HG03460 (cell line): ENCODE measurements at regions not wholly inside any gene's neighbourhood (a gene's known extent, or its start where the extent isn't known, plus 50 kb on each side); places are given as distances from the start of the nearest gene placed in this dataset.
"Not testable (repeated sequence)": the region's sequence is repeated elsewhere in the genome, so short reads cannot be mapped to it uniquely, and the experiment has no call there.

Source experiments
- ATAC-seq: cut with Tn5 transposase; IDR thresholded peaks from one replicate; pipeline ENCODE4 v1.9.1; 2021; ENCODE audit not compliant: unreplicated experiment

- no peak for ATAC-seq
Observed at GRCh38 chr1:102178480-102178879, 181.8 kb upstream of the OLFM3 start.

DNA sequence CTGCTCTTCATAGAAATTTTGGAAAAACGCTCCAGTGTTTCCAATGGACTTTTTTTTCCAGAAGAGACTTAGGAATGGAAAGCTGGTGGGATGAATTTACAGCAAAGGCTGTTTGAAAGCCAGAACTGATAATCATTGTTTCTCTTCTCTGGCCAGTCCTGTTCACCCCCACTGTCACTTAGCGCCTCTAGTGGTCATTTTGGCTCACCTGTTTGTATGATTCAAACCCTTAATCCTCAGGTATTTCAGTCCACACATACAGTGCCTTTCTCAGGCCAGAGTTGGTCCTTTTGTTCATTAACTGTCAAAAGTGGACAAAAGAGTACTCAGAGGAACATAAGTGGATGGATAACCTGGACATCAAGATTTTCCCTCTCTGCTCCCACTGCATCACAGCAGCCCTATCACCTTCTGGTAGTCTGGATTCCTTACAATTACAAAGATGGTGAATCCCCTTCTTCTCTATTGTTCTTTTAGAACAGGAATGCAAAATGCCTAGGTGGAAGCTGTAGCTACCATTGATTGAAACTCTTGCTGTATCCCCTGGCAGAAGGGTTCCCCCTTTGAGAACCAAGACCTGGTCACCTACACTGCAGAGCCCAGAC, 177.6 kb upstream of the OLFM3 start:
- peak; percentile 91 for ATAC-seq

DNA sequence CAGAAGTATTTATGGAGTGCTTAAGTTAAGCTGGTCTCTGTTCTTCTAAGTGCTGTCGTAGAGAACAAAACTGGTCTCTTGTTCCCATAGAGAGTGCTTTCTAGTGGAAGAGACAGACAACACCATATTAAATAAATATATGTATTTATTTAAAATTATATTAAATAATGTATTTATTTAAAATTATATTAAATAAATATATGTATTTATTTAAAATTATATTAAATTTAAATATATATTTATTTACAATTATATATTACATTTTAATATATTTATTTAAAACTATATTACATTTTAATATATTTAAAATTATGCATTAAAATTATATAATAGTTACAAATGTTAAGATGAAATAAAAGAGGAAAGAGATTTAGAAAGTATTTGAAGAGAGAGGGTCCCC, 175.5 kb upstream of the OLFM3 start:
- ATAC-seq: no peak

GRCh38 chr1:102163799-102164198, 167.1 kb upstream of the OLFM3 start:
- ATAC-seq: no peak

DNA sequence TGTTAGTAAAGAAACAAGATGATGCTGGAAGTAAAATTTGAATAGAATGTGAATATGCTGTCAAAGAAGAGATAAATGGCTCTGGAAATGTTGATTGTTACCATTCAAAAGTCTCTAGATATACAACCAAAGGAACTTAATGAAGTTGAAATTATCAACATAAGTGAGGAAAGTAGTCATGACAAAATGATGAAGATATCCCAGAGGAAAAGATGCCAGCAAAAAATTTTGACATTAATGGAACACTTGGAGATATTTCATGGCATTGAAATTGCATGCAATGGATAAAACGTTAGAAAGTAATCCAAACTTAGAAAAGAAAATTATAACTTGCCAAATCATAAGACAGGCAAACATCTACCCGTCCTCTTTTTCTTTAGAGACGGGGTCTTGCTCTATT, 154.5 kb upstream of the OLFM3 start:
- no peak for ATAC-seq

- ATAC-seq: no peak
Observed at GRCh38 chr1:102120910-102121309, 124.2 kb upstream of the OLFM3 start.

DNA sequence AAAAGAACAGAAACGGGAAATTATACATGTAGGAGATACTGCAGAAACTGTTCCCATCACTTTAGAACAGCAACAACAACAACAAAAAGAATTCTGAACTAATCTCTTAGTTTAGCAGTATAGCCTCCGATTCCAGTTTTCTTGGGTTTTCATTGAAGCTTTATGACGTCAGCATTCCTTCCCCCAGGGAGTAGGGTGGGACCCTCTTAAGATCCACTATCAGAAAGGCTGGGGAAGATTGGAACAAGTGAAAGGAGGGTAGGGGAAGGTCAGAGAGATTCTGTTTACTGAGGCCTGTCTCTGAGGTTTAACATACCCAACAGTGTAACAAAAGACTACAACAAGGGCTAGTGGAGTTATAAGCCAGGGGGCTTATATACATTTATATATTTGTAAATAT, 121.4 kb upstream of the OLFM3 start:
- no peak for ATAC-seq

DNA sequence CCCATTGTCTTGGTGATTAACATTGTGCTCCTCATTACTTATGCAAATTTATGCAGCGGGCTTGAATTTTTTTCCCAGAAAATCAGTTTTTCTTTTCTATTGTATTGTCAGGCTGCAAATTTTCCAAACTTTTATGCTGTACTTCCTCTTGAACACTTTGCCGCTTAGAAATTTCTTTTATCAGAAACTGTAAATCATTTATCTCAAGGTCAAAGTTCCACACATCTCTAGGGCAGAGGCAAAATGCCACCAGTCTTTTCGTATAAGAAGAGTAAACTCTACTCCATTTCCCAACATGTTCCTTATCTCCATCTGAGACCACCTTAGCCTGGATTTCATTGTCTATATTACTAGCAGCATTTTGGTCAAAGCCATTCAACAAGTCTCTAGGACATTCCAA, 113.9 kb upstream of the OLFM3 start:
- no peak for ATAC-seq

DNA sequence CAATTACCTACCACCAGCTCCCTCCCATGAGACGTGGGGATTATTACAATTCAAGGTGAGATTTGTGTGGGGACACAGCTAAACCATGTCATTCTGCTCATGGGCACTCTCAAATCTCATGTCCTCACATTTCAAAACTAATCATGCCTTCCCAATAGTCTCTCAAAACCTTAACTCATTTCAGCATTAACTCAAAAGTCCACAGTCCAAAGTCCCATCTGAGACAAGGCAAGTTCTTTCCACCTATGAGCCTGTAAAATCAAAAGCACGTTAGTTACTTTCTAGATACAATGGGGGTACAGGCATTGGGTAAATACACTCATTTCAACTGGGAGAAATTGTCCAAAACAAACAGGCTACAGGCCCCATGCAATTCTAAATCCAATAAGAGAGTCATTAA, 112.8 kb upstream of the OLFM3 start:
- ATAC-seq: not testable (repeated sequence)

GRCh38 chr1:102107441-102107840, 110.7 kb upstream of the OLFM3 start:
- no peak for ATAC-seq

GRCh38 chr1:102105931-102106550, 109.3 kb upstream of the OLFM3 start:
- ATAC-seq: no peak

GRCh38 chr1:102103646-102104045, 106.9 kb upstream of the OLFM3 start:
- no peak for ATAC-seq

- ATAC-seq: no peak
Observed at GRCh38 chr1:102102276-102102780, 105.6 kb upstream of the OLFM3 start.

- no peak for ATAC-seq
Observed at GRCh38 chr1:102100666-102101065, 103.9 kb upstream of the OLFM3 start.

GRCh38 chr1:102099916-102100315, 103.2 kb upstream of the OLFM3 start:
- no peak for ATAC-seq

- no peak for ATAC-seq
Observed at GRCh38 chr1:102098536-102098935, 101.8 kb upstream of the OLFM3 start.

- ATAC-seq: no peak
Observed at GRCh38 chr1:102098081-102098480, 101.4 kb upstream of the OLFM3 start.

DNA sequence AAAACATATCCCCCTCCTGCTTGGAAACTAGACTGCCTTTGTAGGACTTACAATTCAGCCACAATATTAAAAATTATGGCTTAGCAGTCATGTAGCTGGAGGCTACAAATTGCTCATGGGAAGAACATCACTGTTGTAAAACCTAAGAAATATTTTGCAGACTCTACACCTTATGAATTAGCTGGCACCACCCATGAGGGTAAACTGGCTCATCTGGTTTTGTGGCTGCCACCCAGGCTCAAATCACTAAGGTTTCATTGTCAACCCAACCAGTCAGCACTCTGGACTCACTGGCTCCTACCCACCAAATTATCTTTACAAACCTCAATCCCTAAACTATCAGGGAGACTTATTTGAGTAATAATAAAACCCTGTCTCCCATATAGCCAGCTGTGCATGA, 100.7 kb upstream of the OLFM3 start:
- ATAC-seq: no peak

GRCh38 chr1:102096162-102096561, 99.4 kb upstream of the OLFM3 start:
- no peak for ATAC-seq

DNA sequence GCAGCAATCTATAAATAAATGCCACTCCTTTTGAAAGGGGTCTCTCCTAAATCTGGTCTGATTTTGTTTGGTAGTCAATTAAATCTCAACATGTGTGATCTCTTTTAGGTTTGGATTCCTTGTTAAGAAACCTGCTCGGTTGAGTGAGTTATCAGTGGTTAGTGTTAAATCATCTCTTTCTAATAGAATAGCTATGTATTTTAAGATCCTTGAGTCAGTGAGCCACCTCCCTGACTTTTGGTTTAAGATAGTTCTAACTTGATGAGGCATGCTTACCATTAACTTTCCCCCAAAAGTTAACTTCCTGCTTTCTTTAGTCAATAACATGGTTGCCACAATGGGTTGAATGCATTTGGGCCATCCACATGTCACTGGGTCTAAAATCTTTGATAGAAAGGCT, 93.1 kb upstream of the OLFM3 start:
- ATAC-seq: no peak

GRCh38 chr1:102085896-102086295, 89.2 kb upstream of the OLFM3 start:
- no peak for ATAC-seq

DNA sequence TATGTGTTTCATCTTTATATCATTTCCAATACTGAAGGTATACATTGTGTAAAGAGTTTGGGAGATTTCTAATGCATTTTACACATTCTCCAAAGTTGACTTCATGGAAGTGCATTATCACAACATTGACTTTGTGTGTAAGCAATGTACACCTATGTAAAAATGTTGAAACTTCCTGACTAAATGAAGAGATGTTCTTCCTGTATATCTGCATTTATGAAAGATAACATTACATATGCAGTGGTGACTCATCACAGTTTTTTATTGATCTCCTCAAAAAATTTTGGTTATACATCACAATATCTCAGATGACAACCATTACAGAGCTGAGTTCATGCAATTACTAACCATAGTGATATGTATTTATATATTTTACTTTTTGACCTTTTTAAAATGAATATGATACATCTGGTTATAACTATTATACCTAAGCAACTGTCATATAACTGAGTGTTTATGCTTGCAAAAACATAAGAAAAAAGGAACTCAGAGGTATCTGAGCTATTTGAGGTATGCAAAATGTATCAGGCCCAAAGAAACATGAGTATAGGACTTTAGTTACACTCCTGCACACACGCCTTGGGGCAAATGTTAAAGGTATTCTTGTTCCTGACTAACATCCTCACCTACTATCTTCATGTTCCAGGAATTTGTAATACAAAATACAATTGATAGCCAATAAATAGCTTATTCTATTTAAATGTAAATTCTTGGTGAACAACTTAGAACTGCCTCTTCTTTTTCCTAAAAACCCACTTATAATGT, 88.2 kb upstream of the OLFM3 start:
- no peak for ATAC-seq
